ENCODE measurements at regions not wholly inside any gene's neighbourhood (a gene's known extent, or its start where the extent isn't known, plus 50 kb on each side); places are given as distances from the start of the nearest gene placed in this dataset.

- Histone ChIP-seq H3K9me3 (no peaks in the 10 kb centered on the region), H3K4me3 (ENCODE audit: control insufficient read depth in 1 of 2, extremely low read depth in 1 of 2, low read length in 1 of 2) (no peak overlapping the region), H3K27ac (ENCODE audit: low read length) (no peak overlapping the region), H3K36me3 (ENCODE audit: control insufficient read depth in 2 of 2, extremely low read depth in 1 of 2, insufficient read depth in 1 of 2, low read length in 1 of 2) (no peaks in the 10 kb centered on the region), H3K4me1 (ENCODE audit: control insufficient read depth in 1 of 2, extremely low read depth in 1 of 2, insufficient read depth in 2 of 2, low read length in 2 of 2) (no peaks in the 10 kb centered on the region), H3K27me3 (replicated peaks in 1 of 2; ENCODE audit: control insufficient read depth in 2 of 2, extremely low read depth in 1 of 2, insufficient read depth in 2 of 2, low read length in 1 of 2) (peaks cover 0 to 13% of the 10 kb centered on the region in 2 experiments)
- DNase-seq (no peak), ATAC-seq (replicated peaks in 1 of 4) (no peak)
- Mint-ChIP-seq H3K36me3 (no peaks in the 10 kb centered on the region), H3K27me3 (peaks cover 29 to 39% of the 10 kb centered on the region in 2 donors), H3K4me3 (no peak overlapping the region), H3K9me3 (peaks cover 8 to 21% (median 10%) of the 10 kb centered on the region in 3 donors), H3K27ac (no peak overlapping the region), H3K4me1 (peaks cover 7 to 11% (median 8%) of the 10 kb centered on the region in 3 donors)
- POLR2A ChIA-PET = no interaction called here
- CTCF ChIA-PET = no interaction called here
- 55% methylated on average over 3 of the region's 3 CpGs for WGBS (ENCODE audit: insufficient coverage)
Observed at GRCh38 chr6:2523061-2523460, 227.7 kb downstream of the MYLK4 start.

DNA sequence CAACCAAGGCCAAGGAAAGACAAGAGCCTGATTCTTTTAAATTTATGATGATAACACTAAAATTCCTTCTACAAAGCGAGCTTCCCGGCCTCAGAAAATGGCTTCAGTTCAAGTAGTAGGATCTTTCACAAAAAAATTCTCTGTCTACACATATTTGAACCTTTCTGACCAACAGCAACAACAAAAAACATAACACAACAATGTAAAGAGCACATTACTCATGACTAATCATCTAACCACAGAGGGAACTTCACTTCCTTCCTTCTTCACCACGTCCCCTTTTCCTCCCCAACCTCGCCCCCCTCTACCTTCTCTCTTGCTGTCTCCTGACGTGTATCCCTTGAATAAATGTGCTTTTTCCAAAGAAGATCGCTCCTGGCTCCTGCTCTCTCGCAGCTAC lies 228.2 kb downstream of the MYLK4 start:
- Mint-ChIP-seq H3K27ac (no peak overlapping the region), H3K4me3 (no peak overlapping the region), H3K36me3 (no peaks in the 10 kb centered on the region), H3K27me3 (peaks cover 24 to 36% of the 10 kb centered on the region in 2 donors), H3K9me3 (peaks cover 8 to 21% (median 10%) of the 10 kb centered on the region in 3 donors), H3K4me1 (peaks cover 7 to 11% (median 8%) of the 10 kb centered on the region in 3 donors)
- Histone ChIP-seq H3K4me1 (ENCODE audit: control insufficient read depth in 1 of 2, extremely low read depth in 1 of 2, insufficient read depth in 2 of 2, low read length in 2 of 2) (no peaks in the 10 kb centered on the region), H3K27ac (ENCODE audit: low read length) (no peak overlapping the region), H3K4me3 (ENCODE audit: control insufficient read depth in 1 of 2, extremely low read depth in 1 of 2, low read length in 1 of 2) (no peak overlapping the region), H3K27me3 (replicated peaks in 1 of 2; ENCODE audit: control insufficient read depth in 2 of 2, extremely low read depth in 1 of 2, insufficient read depth in 2 of 2, low read length in 1 of 2) (peaks cover 0 to 12% of the 10 kb centered on the region in 2 experiments), H3K9me3 (no peaks in the 10 kb centered on the region), H3K36me3 (ENCODE audit: control insufficient read depth in 2 of 2, extremely low read depth in 1 of 2, insufficient read depth in 1 of 2, low read length in 1 of 2) (no peaks in the 10 kb centered on the region)
- ATAC-seq (replicated peaks in 1 of 4) (no peak), DNase-seq (no peak)
- WGBS (ENCODE audit: insufficient coverage) = 25% methylated on average over 5 of the region's 7 CpGs
- POLR2A ChIA-PET = no interaction called here
- CTCF ChIA-PET = no interaction called here

DNA sequence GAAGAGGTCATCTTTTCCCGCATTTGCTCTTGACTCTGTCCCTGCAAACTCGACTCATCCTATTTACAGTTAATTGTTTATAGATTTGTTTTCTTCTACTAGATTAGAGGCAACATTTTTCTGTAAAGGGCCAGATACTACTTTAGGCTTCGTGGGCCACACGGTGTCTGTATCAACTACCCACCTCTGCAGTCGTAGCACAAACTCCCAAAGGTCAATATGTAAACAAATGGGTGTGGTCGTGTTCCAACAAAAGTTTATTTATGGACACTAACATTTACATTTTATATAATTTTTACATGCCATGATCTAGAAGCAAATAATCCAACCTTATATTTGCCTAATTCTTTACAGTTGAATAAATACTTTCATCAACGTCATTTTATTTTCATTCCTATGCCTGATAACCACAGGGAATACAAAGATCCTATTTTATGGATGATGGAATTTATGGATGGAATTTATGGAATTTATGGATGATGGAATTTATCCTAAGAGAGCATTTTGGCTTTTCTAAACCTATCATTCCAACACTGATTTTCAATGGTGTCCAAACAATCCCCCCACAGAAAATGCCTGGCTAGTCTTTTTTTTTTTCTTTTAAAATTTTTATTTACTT lies 232.8 kb downstream of the MYLK4 start:
- Mint-ChIP-seq H3K4me3 (no peak overlapping the region), H3K27me3 (peaks cover 31 to 34% of the 10 kb centered on the region in 2 donors), H3K9me3 (peaks cover 0 to 8% (median 3%) of the 10 kb centered on the region in 3 donors), H3K4me1 (peaks cover 7 to 10% (median 8%) of the 10 kb centered on the region in 3 donors), H3K27ac (no peak overlapping the region), H3K36me3 (no peaks in the 10 kb centered on the region)
- no peaks in the 10 kb centered on the region for H3K36me3 ChIP-seq (ENCODE audit: control insufficient read depth in 2 of 2, extremely low read depth in 1 of 2, insufficient read depth in 1 of 2, low read length in 1 of 2)
- H3K4me1 ChIP-seq (ENCODE audit: control insufficient read depth in 1 of 2, extremely low read depth in 1 of 2, insufficient read depth in 2 of 2, low read length in 2 of 2) = no peaks in the 10 kb centered on the region
- H3K27me3 ChIP-seq (replicated peaks in 1 of 2; ENCODE audit: control insufficient read depth in 2 of 2, extremely low read depth in 1 of 2, insufficient read depth in 2 of 2, low read length in 1 of 2) = peaks cover 0 to 15% of the 10 kb centered on the region in 2 experiments
- no peak for ATAC-seq (replicated peaks in 1 of 4)
- ChIA-PET CTCF (interaction anchor here in 1 of 2 donors (0.8 kb wide), 1 partner anchor 648 kb away, joined by 3 read pairs; no protein-coding TSS in a partner anchor), POLR2A (no interaction called here)
- H3K27ac ChIP-seq (ENCODE audit: low read length) = no peak overlapping the region
- no peaks in the 10 kb centered on the region for H3K9me3 ChIP-seq
- no CpG with 5 or more reads among the region's 7 CpGs for WGBS (ENCODE audit: insufficient coverage)
- DNase-seq = no peak
- no peak overlapping the region for H3K4me3 ChIP-seq (ENCODE audit: control insufficient read depth in 1 of 2, extremely low read depth in 1 of 2, low read length in 1 of 2)

DNA sequence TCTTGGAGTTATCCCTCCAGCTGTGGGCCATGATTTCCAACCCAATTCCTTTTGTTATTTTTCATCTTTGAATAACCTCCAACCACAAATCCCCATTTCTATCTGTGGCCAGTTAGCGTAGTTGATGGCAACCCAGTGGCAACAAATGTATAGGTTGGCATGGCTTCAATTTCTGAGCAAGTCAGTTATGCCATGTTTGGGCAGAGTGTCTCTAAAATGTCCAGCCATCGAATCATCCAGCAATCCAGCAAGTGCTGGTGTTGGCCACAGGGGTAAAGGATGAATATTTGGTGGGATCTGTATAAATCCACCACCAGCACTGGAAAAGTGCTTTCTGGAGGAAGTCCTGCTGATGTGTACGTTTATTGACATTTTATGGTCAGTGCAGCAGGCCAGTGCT lies 233.3 kb downstream of the MYLK4 start:
- ATAC-seq (replicated peaks in 1 of 4) (no peak), DNase-seq (no peak)
- peaks cover 26 to 28% of the 10 kb centered on the region in 2 donors for H3K27me3 Mint-ChIP-seq
- Histone ChIP-seq H3K36me3 (ENCODE audit: control insufficient read depth in 2 of 2, extremely low read depth in 1 of 2, insufficient read depth in 1 of 2, low read length in 1 of 2) (no peaks in the 10 kb centered on the region), H3K4me1 (ENCODE audit: control insufficient read depth in 1 of 2, extremely low read depth in 1 of 2, insufficient read depth in 2 of 2, low read length in 2 of 2) (no peaks in the 10 kb centered on the region), H3K27ac (ENCODE audit: low read length) (no peak overlapping the region), H3K9me3 (no peaks in the 10 kb centered on the region), H3K27me3 (replicated peaks in 1 of 2; ENCODE audit: control insufficient read depth in 2 of 2, extremely low read depth in 1 of 2, insufficient read depth in 2 of 2, low read length in 1 of 2) (peaks cover 0 to 15% of the 10 kb centered on the region in 2 experiments), H3K4me3 (ENCODE audit: control insufficient read depth in 1 of 2, extremely low read depth in 1 of 2, low read length in 1 of 2) (no peak overlapping the region)
- 90% methylated on average over 2 of the region's 3 CpGs for WGBS (ENCODE audit: insufficient coverage)
- H3K9me3 Mint-ChIP-seq = peaks cover 0 to 4% (median 0%) of the 10 kb centered on the region in 3 donors
- ChIA-PET POLR2A (interaction anchor here in 1 of 2 donors (0.6 kb wide), 1 partner anchor 550 kb away, joined by 3 read pairs; no protein-coding TSS in a partner anchor), CTCF (no interaction called here)
- peaks cover 1 to 5% (median 3%) of the 10 kb centered on the region in 3 donors for H3K4me1 Mint-ChIP-seq
- H3K36me3 Mint-ChIP-seq = no peaks in the 10 kb centered on the region
- H3K4me3 Mint-ChIP-seq = no peak overlapping the region
- no peak overlapping the region for H3K27ac Mint-ChIP-seq

DNA sequence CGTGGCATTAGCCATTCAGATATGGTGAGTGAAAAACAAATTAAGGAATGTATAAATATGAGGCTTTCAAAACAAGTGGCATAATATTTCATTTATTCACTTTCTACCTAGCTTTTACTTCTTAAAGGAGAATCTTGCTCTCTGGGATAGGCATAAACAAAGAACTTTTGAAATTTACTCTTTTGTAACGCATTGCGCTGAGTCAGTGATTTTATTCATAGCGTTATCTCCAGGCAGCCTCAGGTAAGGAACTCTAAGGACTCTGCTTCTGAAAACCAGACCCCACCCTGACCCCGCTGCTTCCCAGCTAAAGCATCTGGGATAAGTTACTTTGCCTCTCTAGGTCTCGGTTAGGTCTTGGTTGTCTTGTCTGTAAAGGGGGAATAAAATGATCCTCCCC lies 234.7 kb downstream of the MYLK4 start:
- H3K27me3 ChIP-seq (replicated peaks in 1 of 2; ENCODE audit: control insufficient read depth in 2 of 2, extremely low read depth in 1 of 2, insufficient read depth in 2 of 2, low read length in 1 of 2) = peaks cover 0 to 13% of the 10 kb centered on the region in 2 experiments
- CTCF ChIA-PET = interaction anchor here in 1 of 2 donors (0.5 kb wide), 1 partner anchor 395 kb away, joined by 4 read pairs; no protein-coding TSS in a partner anchor
- H3K27ac Mint-ChIP-seq = no peak overlapping the region
- H3K4me1 Mint-ChIP-seq = no peaks in the 10 kb centered on the region
- no peak overlapping the region for H3K4me3 Mint-ChIP-seq
- ATAC-seq (replicated peaks in 1 of 4) = no peak
- H3K36me3 Mint-ChIP-seq = no peaks in the 10 kb centered on the region
- peaks cover 27 to 31% of the 10 kb centered on the region in 2 donors for H3K27me3 Mint-ChIP-seq
- WGBS (ENCODE audit: insufficient coverage) = no CpG with 5 or more reads among the region's 6 CpGs
- POLR2A ChIA-PET = no interaction called here
- no peaks in the 10 kb centered on the region for H3K4me1 ChIP-seq (ENCODE audit: control insufficient read depth in 1 of 2, extremely low read depth in 1 of 2, insufficient read depth in 2 of 2, low read length in 2 of 2)
- H3K9me3 ChIP-seq = no peaks in the 10 kb centered on the region
- H3K4me3 ChIP-seq (ENCODE audit: control insufficient read depth in 1 of 2, extremely low read depth in 1 of 2, low read length in 1 of 2) = no peak overlapping the region
- no peak overlapping the region for H3K27ac ChIP-seq (ENCODE audit: low read length)
- H3K9me3 Mint-ChIP-seq = peaks cover 0 to 4% (median 0%) of the 10 kb centered on the region in 3 donors
- no peak for DNase-seq
- H3K36me3 ChIP-seq (ENCODE audit: control insufficient read depth in 2 of 2, extremely low read depth in 1 of 2, insufficient read depth in 1 of 2, low read length in 1 of 2) = no peaks in the 10 kb centered on the region

DNA sequence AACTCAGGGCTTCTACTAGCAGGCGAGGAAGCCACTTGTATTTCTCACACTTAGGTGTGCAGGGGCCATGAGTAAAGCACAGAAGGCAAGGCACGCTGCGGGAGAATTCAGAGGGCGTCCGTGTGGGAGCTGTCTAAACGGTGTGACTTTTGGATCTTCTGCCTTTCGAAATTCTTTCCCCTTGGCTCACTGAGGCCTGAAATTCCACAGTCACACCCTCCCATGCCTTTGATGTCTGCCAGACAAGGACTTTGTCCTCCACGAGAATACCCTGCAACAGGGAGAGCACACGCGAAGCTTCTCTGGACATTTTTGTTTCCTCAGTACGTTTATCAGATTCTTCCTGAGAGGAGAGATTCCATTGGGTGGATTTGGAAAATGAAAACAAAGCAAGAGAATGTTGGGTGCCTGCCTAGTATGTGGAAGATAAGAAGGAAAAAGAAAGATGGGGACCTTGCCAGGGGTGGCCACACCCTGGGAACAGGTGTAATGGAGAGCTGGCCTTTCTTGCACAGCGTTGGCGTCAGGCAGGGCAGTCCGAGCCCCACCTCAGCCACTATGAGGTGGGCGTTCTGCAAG lies 235.7 kb downstream of the MYLK4 start:
- WGBS (ENCODE audit: insufficient coverage) = 90% methylated on average over 11 of the region's 15 CpGs
- DNase-seq = no peak
- Mint-ChIP-seq H3K36me3 (no peaks in the 10 kb centered on the region), H3K27me3 (peaks cover 29% of the 10 kb centered on the region in 2 donors), H3K4me1 (no peaks in the 10 kb centered on the region), H3K9me3 (no peaks in the 10 kb centered on the region), H3K27ac (no peak overlapping the region), H3K4me3 (no peak overlapping the region)
- H3K4me1 ChIP-seq (ENCODE audit: control insufficient read depth in 1 of 2, extremely low read depth in 1 of 2, insufficient read depth in 2 of 2, low read length in 2 of 2) = no peaks in the 10 kb centered on the region
- no peak for ATAC-seq (replicated peaks in 1 of 4)
- H3K4me3 ChIP-seq (ENCODE audit: control insufficient read depth in 1 of 2, extremely low read depth in 1 of 2, low read length in 1 of 2) = no peak overlapping the region
- ChIA-PET CTCF (no interaction called here), POLR2A (no interaction called here)
- no peaks in the 10 kb centered on the region for H3K36me3 ChIP-seq (ENCODE audit: control insufficient read depth in 2 of 2, extremely low read depth in 1 of 2, insufficient read depth in 1 of 2, low read length in 1 of 2)
- no peak overlapping the region for H3K27ac ChIP-seq (ENCODE audit: low read length)
- H3K27me3 ChIP-seq (replicated peaks in 1 of 2; ENCODE audit: control insufficient read depth in 2 of 2, extremely low read depth in 1 of 2, insufficient read depth in 2 of 2, low read length in 1 of 2) = peaks cover 0 to 11% of the 10 kb centered on the region in 2 experiments
- no peaks in the 10 kb centered on the region for H3K9me3 ChIP-seq
